ENCODE measurements at regions not wholly inside any gene's neighbourhood (a gene's known extent, or its start where the extent isn't known, plus 50 kb on each side); places are given as distances from the start of the nearest gene placed in this dataset.

GRCh38 chr9:79985264-79985663 is 413.5 kb downstream of the TLE4 start:
- TF ChIP-seq CTCF (IDR thresholded peaks at IDR 0.05 in 4 of 5, conservative IDR thresholded peaks at IDR 0.05 in 1 of 5): no peak
- no peak for TF ChIP-seq POLR2A (IDR thresholded peaks at IDR 0.05)
